ENCODE measurements at regions not wholly inside any gene's neighbourhood (a gene's known extent, or its start where the extent isn't known, plus 50 kb on each side); places are given as distances from the start of the nearest gene placed in this dataset.
A peak's percentile ranks its signal among the peaks of the same experiment; 100 is the strongest.

DNA sequence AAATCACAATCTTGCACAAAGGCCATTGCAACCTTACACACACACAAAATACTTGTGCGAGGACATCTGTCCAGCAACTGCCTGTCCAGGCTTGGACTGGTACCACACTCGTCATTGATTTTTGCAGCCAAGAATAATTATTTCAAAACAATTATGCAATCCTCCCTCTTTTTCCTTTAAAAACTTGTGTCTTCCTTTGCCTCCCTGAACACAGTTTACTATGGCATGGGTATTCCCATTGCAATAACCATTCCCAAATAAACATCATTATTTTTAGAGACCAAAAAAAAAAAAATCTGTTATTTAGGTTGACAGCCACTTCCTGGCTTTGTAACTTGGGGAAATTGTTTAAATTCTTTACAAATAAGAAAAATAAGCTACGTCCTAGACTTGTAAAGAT is 54.0 kb downstream of the C11orf91 start:
- no peak overlapping the region for H2AFZ ChIP-seq
- H3K9me2 ChIP-seq (ENCODE audit: insufficient read depth): no peaks in the 10 kb centered on the region
- in situ Hi-C loops (cut with MboI): no loop called here
- H3K79me2 ChIP-seq (ENCODE audit: insufficient read depth): no peaks in the 10 kb centered on the region
- H3K4me2 ChIP-seq (ENCODE audit: unreplicated experiment): no peak overlapping the region
- no peak overlapping the region for H3K9ac ChIP-seq
- H4K20me1 ChIP-seq (ENCODE audit: insufficient read depth): no peaks in the 10 kb centered on the region
- H3F3A ChIP-seq (ENCODE audit: insufficient read depth): 0 out of 2 replicates have a peak, but pooled peaks cover 4% of the 10 kb centered on the region
- no peak overlapping the region for H3K4me3 ChIP-seq
- peak; percentile 15 for DNase-seq
- no peaks in the 10 kb centered on the region for H3K27me3 ChIP-seq (replicated peaks; ENCODE audit: insufficient read depth)
- H3K36me3 ChIP-seq (ENCODE audit: low read depth): no peaks in the 10 kb centered on the region
- no peak for TF ChIP-seq EZH2phosphoT487 (IDR thresholded peaks at IDR 0.05; ENCODE audit: insufficient read depth, low read depth)
- no peak for TF ChIP-seq EZH2 (IDR thresholded peaks at IDR 0.05; ENCODE audit: insufficient read depth, poor library complexity, severe bottlenecking)
- no peak overlapping the region for H3K27ac ChIP-seq
- H3K4me1 ChIP-seq (ENCODE audit: insufficient read depth): no peaks in the 10 kb centered on the region
- 37 to 42% methylated on average over 3 of the region's 3 CpGs for WGBS, 2 experiments (ENCODE audit: low coverage in 1 of 2, low lambda C conversion rate in 2 of 2, missing lambda C conversion rate in 2 of 2)
- H3K9me3 ChIP-seq (ENCODE audit: low read depth): no peaks in the 10 kb centered on the region

DNA sequence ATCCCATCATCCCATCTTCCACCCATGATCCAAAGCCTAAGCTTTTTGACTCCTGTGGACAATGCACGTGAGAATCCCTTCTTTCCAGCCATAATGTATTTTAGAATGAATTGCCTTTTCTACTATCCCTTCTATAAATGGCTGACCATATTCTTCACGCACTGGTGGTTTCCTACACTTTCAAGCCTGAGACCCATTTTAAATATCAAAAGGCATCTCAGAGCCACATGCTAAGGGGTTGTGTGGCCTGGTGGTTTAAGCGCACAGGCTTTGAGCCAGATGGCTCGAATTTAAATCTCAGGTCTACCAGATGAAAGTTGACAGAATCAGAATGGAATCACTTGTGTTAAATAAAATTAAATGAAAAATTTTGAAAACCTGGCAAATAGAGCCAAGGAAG is 54.5 kb downstream of the C11orf91 start:
- DNase-seq: no peak
- H3K9me2 ChIP-seq (ENCODE audit: insufficient read depth): no peaks in the 10 kb centered on the region
- H3K9ac ChIP-seq: no peak overlapping the region
- no peak for TF ChIP-seq EZH2phosphoT487 (IDR thresholded peaks at IDR 0.05; ENCODE audit: insufficient read depth, low read depth)
- TF ChIP-seq EZH2 (IDR thresholded peaks at IDR 0.05; ENCODE audit: insufficient read depth, poor library complexity, severe bottlenecking): no peak
- no peak overlapping the region for H2AFZ ChIP-seq
- no peak overlapping the region for H3K27ac ChIP-seq
- in situ Hi-C loops (cut with MboI): no loop called here
- H3F3A ChIP-seq (ENCODE audit: insufficient read depth): 0 out of 2 replicates have a peak, but pooled peaks cover 4% of the 10 kb centered on the region
- no peak overlapping the region for H3K4me3 ChIP-seq
- no peaks in the 10 kb centered on the region for H3K4me1 ChIP-seq (ENCODE audit: insufficient read depth)
- no peaks in the 10 kb centered on the region for H3K79me2 ChIP-seq (ENCODE audit: insufficient read depth)
- H3K36me3 ChIP-seq (ENCODE audit: low read depth): no peaks in the 10 kb centered on the region
- 97 to 98% methylated on average over 4 of the region's 4 CpGs for WGBS, 2 experiments (ENCODE audit: low coverage in 1 of 2, low lambda C conversion rate in 2 of 2, missing lambda C conversion rate in 2 of 2)
- H4K20me1 ChIP-seq (ENCODE audit: insufficient read depth): no peaks in the 10 kb centered on the region
- no peaks in the 10 kb centered on the region for H3K27me3 ChIP-seq (replicated peaks; ENCODE audit: insufficient read depth)
- no peak overlapping the region for H3K4me2 ChIP-seq (ENCODE audit: unreplicated experiment)
- H3K9me3 ChIP-seq (ENCODE audit: low read depth): no peaks in the 10 kb centered on the region

GRCh38 chr11:33645686-33646085 is 54.9 kb downstream of the C11orf91 start:
- WGBS, 2 experiments (ENCODE audit: low coverage in 1 of 2, low lambda C conversion rate in 2 of 2, missing lambda C conversion rate in 2 of 2): 93 to 94% methylated on average over 18 to 20 of the region's 20 CpGs
- no peak overlapping the region for H3K27ac ChIP-seq
- H3K79me2 ChIP-seq (ENCODE audit: insufficient read depth): no peaks in the 10 kb centered on the region
- H3K9ac ChIP-seq: no peak overlapping the region
- no peaks in the 10 kb centered on the region for H3K27me3 ChIP-seq (replicated peaks; ENCODE audit: insufficient read depth)
- H3K36me3 ChIP-seq (ENCODE audit: low read depth): no peaks in the 10 kb centered on the region
- in situ Hi-C loops (cut with MboI): no loop called here
- H3K4me1 ChIP-seq (ENCODE audit: insufficient read depth): no peaks in the 10 kb centered on the region
- H3K9me3 ChIP-seq (ENCODE audit: low read depth): no peaks in the 10 kb centered on the region
- no peak overlapping the region for H2AFZ ChIP-seq
- no peak overlapping the region for H3K4me2 ChIP-seq (ENCODE audit: unreplicated experiment)
- no peak for TF ChIP-seq EZH2 (IDR thresholded peaks at IDR 0.05; ENCODE audit: insufficient read depth, poor library complexity, severe bottlenecking)
- TF ChIP-seq EZH2phosphoT487 (IDR thresholded peaks at IDR 0.05; ENCODE audit: insufficient read depth, low read depth): no peak
- no peaks in the 10 kb centered on the region for H4K20me1 ChIP-seq (ENCODE audit: insufficient read depth)
- H3K4me3 ChIP-seq: no peak overlapping the region
- H3K9me2 ChIP-seq (ENCODE audit: insufficient read depth): no peaks in the 10 kb centered on the region
- no peak for DNase-seq
- 0 out of 2 replicates have a peak, but pooled peaks cover 4% of the 10 kb centered on the region for H3F3A ChIP-seq (ENCODE audit: insufficient read depth)

DNA sequence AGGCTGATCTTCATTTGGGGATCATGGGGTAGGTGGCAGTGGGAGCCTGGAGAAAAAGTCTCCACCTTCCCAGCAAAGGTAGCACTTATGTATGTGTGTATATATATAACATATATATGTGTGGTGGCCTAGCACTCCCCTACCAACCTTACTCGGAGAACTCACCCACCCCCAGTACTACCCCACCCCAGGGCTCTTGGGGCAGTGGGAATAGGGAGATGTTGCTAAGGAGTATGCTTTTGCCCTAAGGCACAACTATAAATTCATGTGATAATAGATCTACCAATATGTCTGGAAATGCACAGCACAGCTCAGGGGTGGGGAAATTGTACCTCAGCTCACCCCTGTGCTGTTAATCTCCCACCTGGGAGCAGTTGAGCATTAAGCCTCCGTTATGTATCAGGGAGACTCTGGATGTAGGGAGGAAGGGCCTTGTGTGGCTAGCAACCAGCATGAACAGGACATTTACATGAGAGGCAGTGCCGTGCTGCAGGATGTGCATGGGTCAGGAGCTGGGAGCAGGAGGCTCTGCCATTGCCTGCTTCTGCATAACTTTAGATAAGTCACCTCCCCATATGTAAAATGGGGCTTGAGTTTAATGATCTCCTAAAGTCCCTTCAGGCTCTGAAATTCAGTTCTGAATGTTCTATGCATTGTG is 57.3 kb downstream of the C11orf91 start:
- TF ChIP-seq EZH2phosphoT487 (IDR thresholded peaks at IDR 0.05; ENCODE audit: insufficient read depth, low read depth) (no peak), EZH2 (IDR thresholded peaks at IDR 0.05; ENCODE audit: insufficient read depth, poor library complexity, severe bottlenecking) (no peak)
- Histone ChIP-seq H4K20me1 (ENCODE audit: insufficient read depth) (no peaks in the 10 kb centered on the region), H3K9me3 (ENCODE audit: low read depth) (no peaks in the 10 kb centered on the region), H3K27ac (no peak overlapping the region), H3K4me3 (no peak overlapping the region), H3K9me2 (ENCODE audit: insufficient read depth) (no peaks in the 10 kb centered on the region), H3F3A (ENCODE audit: insufficient read depth) (0 out of 2 replicates have a peak, but pooled peaks cover 4% of the 10 kb centered on the region), H3K4me2 (ENCODE audit: unreplicated experiment) (no peak overlapping the region), H3K9ac (no peak overlapping the region), H3K36me3 (ENCODE audit: low read depth) (no peaks in the 10 kb centered on the region), H3K79me2 (ENCODE audit: insufficient read depth) (no peaks in the 10 kb centered on the region), H3K27me3 (replicated peaks; ENCODE audit: insufficient read depth) (no peaks in the 10 kb centered on the region), H2AFZ (no peak overlapping the region), H3K4me1 (ENCODE audit: insufficient read depth) (no peaks in the 10 kb centered on the region)
- in situ Hi-C loops (cut with MboI): no loop called here
- DNase-seq: no peak
- WGBS, 2 experiments (ENCODE audit: low coverage in 1 of 2, low lambda C conversion rate in 2 of 2, missing lambda C conversion rate in 2 of 2): 80 to 81% methylated on average over 3 of the region's 3 CpGs

Measured in GM23248 (cell line).